ENCODE measurements at regions not wholly inside any gene's neighbourhood (a gene's known extent, or its start where the extent isn't known, plus 50 kb on each side); places are given as distances from the start of the nearest gene placed in this dataset.

DNA sequence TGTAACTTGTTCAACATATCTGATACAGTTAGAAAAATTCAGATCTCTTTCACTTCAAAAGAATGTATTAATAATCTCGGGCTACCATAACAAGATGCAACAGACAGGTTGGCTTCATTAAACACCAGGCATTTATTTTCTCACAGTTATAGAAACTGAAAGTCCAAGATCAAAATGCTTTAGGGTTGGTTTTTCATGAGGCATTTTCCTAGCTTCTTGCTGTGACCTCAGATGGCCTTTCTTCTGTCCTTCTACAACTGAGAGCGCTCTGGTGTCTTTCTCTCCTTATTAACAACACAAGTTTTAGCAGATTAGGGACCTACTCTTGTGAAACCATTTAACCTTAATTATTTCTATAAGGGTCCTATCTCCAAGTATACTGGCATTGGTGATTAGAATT, 452.5 kb downstream of the ZNF804A start:
- Histone ChIP-seq H3K27ac (ENCODE audit: low read depth in 1 of 2, low read length in 2 of 2) (no peak overlapping the region), H3K9me3 (ENCODE audit: control insufficient read depth in 1 of 2, insufficient read depth in 1 of 2, low read length in 2 of 2) (peaks cover 0 to 5% of the 10 kb centered on the region in 2 experiments), H3K36me3 (ENCODE audit: insufficient read depth, low read length) (no peaks in the 10 kb centered on the region), H3K27me3 (ENCODE audit: control insufficient read depth in 1 of 2, insufficient read depth in 2 of 2, low read length in 2 of 2) (no peaks in the 10 kb centered on the region), H3K4me3 (ENCODE audit: low read length) (no peak overlapping the region), H3K4me1 (ENCODE audit: insufficient read depth, low read length) (no peaks in the 10 kb centered on the region)
- ChIA-PET CTCF (no interaction called here), POLR2A (no interaction called here)
- ATAC-seq (ENCODE audit: poor library complexity), result no peak
- Mint-ChIP-seq H3K4me1 (ENCODE audit: low read depth) (no peaks in the 10 kb centered on the region), H3K4me3 (no peak overlapping the region), H3K36me3 (ENCODE audit: low read depth) (no peaks in the 10 kb centered on the region), H3K27me3 (no peaks in the 10 kb centered on the region), H3K27ac (no peak overlapping the region), H3K9me3 (peaks cover 7% of the 10 kb centered on the region)
- intact Hi-C loops (cut with DNase I, micrococcal nuclease), result no loop called here
- TF ChIP-seq, protein P1, sequence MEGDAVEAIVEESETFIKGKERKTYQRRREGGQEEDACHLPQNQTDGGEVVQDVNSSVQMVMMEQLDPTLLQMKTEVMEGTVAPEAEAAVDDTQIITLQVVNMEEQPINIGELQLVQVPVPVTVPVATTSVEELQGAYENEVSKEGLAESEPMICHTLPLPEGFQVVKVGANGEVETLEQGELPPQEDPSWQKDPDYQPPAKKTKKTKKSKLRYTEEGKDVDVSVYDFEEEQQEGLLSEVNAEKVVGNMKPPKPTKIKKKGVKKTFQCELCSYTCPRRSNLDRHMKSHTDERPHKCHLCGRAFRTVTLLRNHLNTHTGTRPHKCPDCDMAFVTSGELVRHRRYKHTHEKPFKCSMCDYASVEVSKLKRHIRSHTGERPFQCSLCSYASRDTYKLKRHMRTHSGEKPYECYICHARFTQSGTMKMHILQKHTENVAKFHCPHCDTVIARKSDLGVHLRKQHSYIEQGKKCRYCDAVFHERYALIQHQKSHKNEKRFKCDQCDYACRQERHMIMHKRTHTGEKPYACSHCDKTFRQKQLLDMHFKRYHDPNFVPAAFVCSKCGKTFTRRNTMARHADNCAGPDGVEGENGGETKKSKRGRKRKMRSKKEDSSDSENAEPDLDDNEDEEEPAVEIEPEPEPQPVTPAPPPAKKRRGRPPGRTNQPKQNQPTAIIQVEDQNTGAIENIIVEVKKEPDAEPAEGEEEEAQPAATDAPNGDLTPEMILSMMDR (IDR thresholded peaks at IDR 0.05), result no peak
- DNase-seq, result no peak

DNA sequence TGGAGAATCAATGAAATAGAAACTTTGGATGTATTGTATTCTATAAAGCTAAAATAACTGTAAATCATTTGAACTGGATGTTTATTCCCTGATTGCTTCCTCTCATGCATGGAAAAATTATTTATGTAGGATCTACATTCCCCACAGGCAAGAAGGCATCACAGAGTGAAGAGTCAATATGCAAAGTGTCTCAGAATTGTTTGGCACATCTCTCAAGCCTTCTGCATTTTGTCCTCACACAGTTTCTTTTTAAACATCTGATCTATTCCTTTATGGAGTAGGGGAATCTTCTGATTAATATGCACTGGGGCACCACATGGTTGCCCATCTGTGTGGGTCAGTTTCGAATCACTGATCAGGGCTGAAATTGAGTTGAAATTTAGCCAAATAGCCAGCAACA, 465.4 kb downstream of the ZNF804A start:
- intact Hi-C loops (cut with DNase I, micrococcal nuclease), result no loop called here
- Histone ChIP-seq H3K4me3 (ENCODE audit: low read length) (no peak overlapping the region), H3K27me3 (ENCODE audit: control insufficient read depth in 1 of 2, insufficient read depth in 2 of 2, low read length in 2 of 2) (no peaks in the 10 kb centered on the region), H3K9me3 (ENCODE audit: control insufficient read depth in 1 of 2, insufficient read depth in 1 of 2, low read length in 2 of 2) (no peaks in the 10 kb centered on the region), H3K4me1 (ENCODE audit: insufficient read depth, low read length) (no peaks in the 10 kb centered on the region), H3K27ac (ENCODE audit: low read depth in 1 of 2, low read length in 2 of 2) (no peak overlapping the region), H3K36me3 (ENCODE audit: insufficient read depth, low read length) (no peaks in the 10 kb centered on the region)
- Mint-ChIP-seq H3K27ac (no peak overlapping the region), H3K36me3 (ENCODE audit: low read depth) (no peaks in the 10 kb centered on the region), H3K27me3 (no peaks in the 10 kb centered on the region), H3K4me1 (ENCODE audit: low read depth) (no peaks in the 10 kb centered on the region), H3K4me3 (no peak overlapping the region), H3K9me3 (peaks cover 8% of the 10 kb centered on the region)
- TF ChIP-seq, protein P1 (IDR thresholded peaks at IDR 0.05), result no peak
- CTCF ChIA-PET, result no interaction called here
- POLR2A ChIA-PET, result no interaction called here
- no peak for ATAC-seq (ENCODE audit: poor library complexity)
- DNase-seq, result no peak

GRCh38 chr2:185066128-185066527, 467.8 kb downstream of the ZNF804A start:
- peaks cover 6% of the 10 kb centered on the region for H3K9me3 Mint-ChIP-seq
- ATAC-seq (ENCODE audit: poor library complexity), result no peak
- POLR2A ChIA-PET, result no interaction called here

More at GRCh38 chr2:185066128-185066527, 467.8 kb downstream of the ZNF804A start:
- Histone ChIP-seq H3K4me1 (ENCODE audit: insufficient read depth, low read length) (no peaks in the 10 kb centered on the region), H3K27me3 (ENCODE audit: control insufficient read depth in 1 of 2, insufficient read depth in 2 of 2, low read length in 2 of 2) (no peaks in the 10 kb centered on the region), H3K27ac (ENCODE audit: low read depth in 1 of 2, low read length in 2 of 2) (no peak overlapping the region), H3K4me3 (ENCODE audit: low read length) (no peak overlapping the region), H3K9me3 (ENCODE audit: control insufficient read depth in 1 of 2, insufficient read depth in 1 of 2, low read length in 2 of 2) (no peaks in the 10 kb centered on the region), H3K36me3 (ENCODE audit: insufficient read depth, low read length) (no peaks in the 10 kb centered on the region)
- Mint-ChIP-seq H3K4me1 (ENCODE audit: low read depth) (no peaks in the 10 kb centered on the region), H3K27me3 (no peaks in the 10 kb centered on the region), H3K4me3 (no peak overlapping the region), H3K36me3 (ENCODE audit: low read depth) (no peaks in the 10 kb centered on the region), H3K27ac (no peak overlapping the region)
- no peak for DNase-seq
- TF ChIP-seq, protein P1 (IDR thresholded peaks at IDR 0.05), result no peak
- CTCF ChIA-PET, result no interaction called here
- intact Hi-C loops (cut with DNase I, micrococcal nuclease), result no loop called here

Data from CD4-positive, alpha-beta T cell (primary cell).